Right lobe of liver (tissue), 6 donors: ENCODE measurements at regions not wholly inside any gene's neighbourhood (a gene's known extent, or its start where the extent isn't known, plus 50 kb on each side); places are given as distances from the start of the nearest gene placed in this dataset.

Experiments used
- ATAC-seq, 4 donors: fragments of 200-7000 bp; cut with Tn5 transposase; one replicate each; pipeline ENCODE4 v1.9.1; 2020; ENCODE audit warnings: mild to moderate bottlenecking in 4 of 4, moderate library complexity in 4 of 4
- DNase-seq, 3 donors: peaks; one replicate each; pipeline ENCODE4 v3.0.0-alpha.2; 2020
- H3K27ac ChIP-seq, 3 donors: fragments of 200-600 bp; one replicate each; pipeline ENCODE4 v1.8.0; 2022
- H3K27me3 ChIP-seq, 2 donors: fragments of 200-600 bp; one replicate each; pipeline ENCODE4 v1.8.0; 2022
- H3K36me3 ChIP-seq, 4 donors: fragments of 200-600 bp; sonication (generic) in 1 of 4; one replicate each; pipeline versions ENCODE4 v1.5.1 to v1.8.0; 2017 to 2022; ENCODE audit warnings: control low read depth in 1 of 4
- H3K4me1 ChIP-seq, 4 donors: fragments of 200-600 bp; sonication (generic) in 1 of 4; one replicate each; pipeline versions ENCODE4 v1.5.1 to v1.8.0; 2017 to 2022; ENCODE audit warnings: control low read depth in 1 of 4
- H3K4me3 ChIP-seq, 3 donors: fragments of 200-600 bp; one replicate each; pipeline ENCODE4 v1.8.0; 2022
- H3K9me3 ChIP-seq, 4 donors: fragments of 200-600 bp; sonication (generic) in 1 of 4; one replicate each; pipeline versions ENCODE4 v1.5.1 to v1.8.0; 2017 to 2022; ENCODE audit warnings: control low read depth in 1 of 4
- CTCF ChIP-seq, 4 donors: fragments of 200-600 bp in 3 of 4; fragments of 450-650 bp in 1 of 4; IDR thresholded peaks; one replicate each; pipeline versions ENCODE4 v1.5.1 to v1.8.0; 2016 to 2022; ENCODE audit warnings: antibody characterized with exemption in 4 of 4, mild to moderate bottlenecking in 2 of 4
- POLR2A ChIP-seq: fragments of 450-650 bp; IDR thresholded peaks from one replicate; pipeline ENCODE4 v1.6.1; 2017; ENCODE audit warnings: antibody characterized with exemption, mild to moderate bottlenecking
- WGBS: methylation state at CpG from one replicate; pipeline ENCODE4 v1.1.6; 2018; ENCODE audit warnings: low coverage, low lambda C conversion rate; ENCODE audit not compliant: insufficient coverage; ENCODE audit errors: missing lambda C conversion rate; 5-methylcytosine and 5-hydroxymethylcytosine counted together
- intact Hi-C, 2 donors: fragments of 100-400 bp; cut with DNase I; formaldehyde crosslinking; loops; one replicate each; pipeline versions ENCODE4 v1.11.2 to v1.14.1; 2022
- donor health status: DM: no; HTN: yes; CAD: no.
- donor health status: DM: no; HTN: no; CAD: no.
- donor health status: DM: no; HTN: no; CAD: no.
- donor health status: DM: no; HTN: yes; CAD: no.
- donor health status: DM: no; HTN: yes; CAD: no.

- intact Hi-C loops, result no loop called here
- ATAC-seq (no peak), DNase-seq (no peak)
- H3K4me3 ChIP-seq, result no peak overlapping the region
- H3K36me3 ChIP-seq, result no peaks in the 10 kb centered on the region
- no peak overlapping the region for H3K27ac ChIP-seq
- H3K27me3 ChIP-seq, result no peaks in the 10 kb centered on the region
- WGBS, result 35% methylated on average over 1 of the region's 1 CpG
- no peak for TF ChIP-seq POLR2A
- TF ChIP-seq CTCF (IDR thresholded peaks at IDR 0.05), result no peak
- peaks cover 0 to 2% (median 0%) of the 10 kb centered on the region in 4 donors for H3K9me3 ChIP-seq
- H3K4me1 ChIP-seq, result no peaks in the 10 kb centered on the region
Measured at GRCh38 chr2:234204480-234204879, 154.0 kb downstream of the SPP2 start.

- Histone ChIP-seq H3K36me3 (no peaks in the 10 kb centered on the region), H3K4me3 (no peak overlapping the region), H3K9me3 (peaks cover 0 to 2% (median 0%) of the 10 kb centered on the region in 4 donors), H3K27ac (no peak overlapping the region), H3K4me1 (no peaks in the 10 kb centered on the region), H3K27me3 (no peaks in the 10 kb centered on the region)
- ATAC-seq, result peak in 1 of 4 donors; percentile 71
- intact Hi-C loops, result no loop called here
- TF ChIP-seq CTCF (IDR thresholded peaks at IDR 0.05) (no peak), POLR2A (no peak)
- WGBS, result 57% methylated on average over 11 of the region's 12 CpGs
- no peak for DNase-seq
Measured at GRCh38 chr2:234203135-234203984, 152.9 kb downstream of the SPP2 start.

GRCh38 chr2:234202601-234203000 is 152.1 kb downstream of the SPP2 start:
- peaks cover 0 to 2% (median 0%) of the 10 kb centered on the region in 4 donors for H3K9me3 ChIP-seq
- DNase-seq (no peak), ATAC-seq (no peak)
- H3K4me3 ChIP-seq, result no peak overlapping the region
- no peak overlapping the region for H3K27ac ChIP-seq
- H3K4me1 ChIP-seq, result no peaks in the 10 kb centered on the region
- intact Hi-C loops, result no loop called here
- no peak for TF ChIP-seq CTCF (IDR thresholded peaks at IDR 0.05)
- TF ChIP-seq POLR2A, result no peak
- H3K27me3 ChIP-seq, result no peaks in the 10 kb centered on the region
- 92% methylated on average over 2 of the region's 2 CpGs for WGBS
- no peaks in the 10 kb centered on the region for H3K36me3 ChIP-seq

GRCh38 chr2:234199996-234200395 is 149.5 kb downstream of the SPP2 start:
- ATAC-seq (no peak), DNase-seq (no peak)
- H3K27me3 ChIP-seq, result no peaks in the 10 kb centered on the region
- H3K9me3 ChIP-seq, result no peaks in the 10 kb centered on the region
- H3K36me3 ChIP-seq, result no peaks in the 10 kb centered on the region
- intact Hi-C loops, result no loop called here
- no peak overlapping the region for H3K27ac ChIP-seq
- no peaks in the 10 kb centered on the region for H3K4me1 ChIP-seq
- no peak overlapping the region for H3K4me3 ChIP-seq
- TF ChIP-seq CTCF (IDR thresholded peaks at IDR 0.05), result no peak
- TF ChIP-seq POLR2A, result no peak
- WGBS, result 21% methylated on average over 3 of the region's 3 CpGs
